ENCODE measurements at regions not wholly inside any gene's neighbourhood (a gene's known extent, or its start where the extent isn't known, plus 50 kb on each side); places are given as distances from the start of the nearest gene placed in this dataset.
A peak's percentile ranks its signal among the peaks of the same experiment; 100 is the strongest.
"Not testable (repeated sequence)": the region's sequence is repeated elsewhere in the genome, so short reads cannot be mapped to it uniquely, and the experiment has no call there.

GRCh38 chr11:22444076-22444475 lies 105.9 kb downstream of the SLC17A6 start:
- DNase-seq (ENCODE audit: low read depth in 2 of 2) = no peak

DNA sequence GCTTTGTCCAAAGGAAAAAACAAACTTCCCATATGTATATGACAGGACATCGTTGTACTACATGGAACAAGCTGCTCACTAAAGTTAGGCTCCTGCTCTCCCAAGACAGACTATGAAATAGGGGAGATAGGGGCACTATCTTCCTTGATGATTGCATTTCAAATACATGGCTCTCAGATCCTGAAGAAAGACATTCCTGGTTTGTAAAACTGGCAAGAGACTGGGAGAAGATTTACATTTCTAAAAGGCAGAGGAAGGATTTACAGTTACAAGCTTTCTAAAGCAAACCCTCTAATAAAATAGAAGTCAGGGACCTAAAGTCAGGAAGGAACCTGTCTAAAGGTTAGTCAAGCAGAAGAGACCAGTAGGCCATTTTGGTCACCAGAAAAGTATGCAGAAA lies 103.7 kb downstream of the SLC17A6 start:
- DNase-seq (ENCODE audit: low read depth in 2 of 2) = no peak

DNA sequence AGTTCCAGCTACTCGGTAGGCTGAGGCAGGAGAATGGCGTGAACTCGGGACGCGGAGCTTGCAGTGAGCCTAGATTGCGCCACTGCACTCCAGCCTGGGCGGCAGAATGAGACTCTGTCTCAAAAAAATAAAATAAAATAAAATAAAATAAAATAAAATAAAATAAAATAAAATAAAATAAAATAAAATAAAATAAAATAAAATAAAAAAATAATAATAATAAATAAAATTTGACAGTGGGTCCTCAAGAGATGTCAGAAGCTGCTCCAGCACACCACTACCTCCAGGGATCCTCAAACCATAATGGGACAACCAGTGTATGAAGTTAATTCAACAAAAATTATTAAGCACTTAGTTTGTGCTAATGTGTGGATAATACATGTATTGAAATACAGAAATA lies 97.4 kb downstream of the SLC17A6 start:
- DNase-seq (ENCODE audit: low read depth in 2 of 2) = not testable (repeated sequence)

- no peak for DNase-seq (ENCODE audit: low read depth in 2 of 2)
Observed at GRCh38 chr11:22433517-22433916, 95.3 kb downstream of the SLC17A6 start.

GRCh38 chr11:22433094-22433455 lies 94.9 kb downstream of the SLC17A6 start:
- no peak for DNase-seq (ENCODE audit: low read depth in 2 of 2)

DNA sequence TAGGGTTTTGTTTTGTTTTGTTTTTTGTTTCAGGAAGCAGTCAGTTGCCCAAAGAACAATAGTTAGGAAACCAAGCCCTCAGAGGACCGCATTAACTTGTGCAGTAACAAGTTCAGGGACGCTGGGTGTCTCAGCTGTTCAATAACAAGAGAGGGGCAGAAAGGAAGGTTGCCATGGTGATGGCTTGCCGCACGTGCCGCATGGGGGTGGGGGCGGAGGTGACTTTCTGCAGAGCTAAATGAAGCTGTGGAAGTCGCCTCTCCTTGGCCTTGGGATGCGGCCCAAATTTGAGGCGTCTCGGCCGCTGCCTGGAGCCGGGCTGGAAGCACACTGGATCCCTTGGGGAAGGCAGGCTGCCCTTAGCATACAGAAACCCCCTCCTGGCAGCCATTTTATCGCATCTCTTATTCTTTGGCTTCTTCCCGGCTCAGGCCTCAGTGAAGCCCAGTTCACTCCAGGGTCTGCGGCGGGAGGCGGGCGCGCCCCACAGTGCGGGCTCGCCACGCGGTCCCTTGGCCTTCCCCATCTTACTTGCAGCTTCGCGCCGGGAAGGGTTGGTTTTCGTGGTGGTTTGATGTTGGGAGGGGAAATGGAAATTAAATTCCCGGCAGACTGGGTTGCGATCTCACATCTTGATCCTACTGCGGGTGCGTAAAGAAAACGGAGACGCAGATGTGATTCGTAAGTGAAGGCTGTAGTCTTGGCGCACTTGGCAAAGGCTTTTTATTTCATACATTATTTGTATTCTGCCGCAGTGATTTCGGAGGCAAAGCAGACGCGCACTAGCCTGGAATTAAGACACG lies 94.3 kb downstream of the SLC17A6 start:
- peak in 1 of 2 donors; percentile 0 for DNase-seq (ENCODE audit: low read depth in 2 of 2)

DNA sequence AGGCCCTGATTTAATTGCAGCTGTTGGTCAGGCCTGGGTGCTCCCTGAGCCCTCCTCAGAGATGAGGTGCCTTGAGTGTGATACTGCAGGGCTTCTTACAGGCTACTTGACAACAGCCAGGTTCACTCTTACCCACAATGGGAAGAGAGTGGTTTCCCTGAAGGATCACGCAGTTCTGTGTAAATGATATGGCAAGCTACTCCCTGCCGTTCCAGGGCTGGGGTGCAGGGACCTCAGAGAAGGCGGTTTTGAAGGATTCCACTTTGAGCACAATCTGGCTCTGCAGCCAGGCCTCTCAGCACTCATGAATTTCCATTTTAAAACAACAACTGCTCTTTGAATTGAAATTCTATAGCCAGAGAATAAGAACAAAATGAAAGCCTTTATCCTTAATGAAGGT lies 92.9 kb downstream of the SLC17A6 start:
- no peak for DNase-seq (ENCODE audit: low read depth in 2 of 2)

- DNase-seq (ENCODE audit: low read depth in 2 of 2) = no peak
Observed at GRCh38 chr11:22430639-22431038, 92.5 kb downstream of the SLC17A6 start.

DNA sequence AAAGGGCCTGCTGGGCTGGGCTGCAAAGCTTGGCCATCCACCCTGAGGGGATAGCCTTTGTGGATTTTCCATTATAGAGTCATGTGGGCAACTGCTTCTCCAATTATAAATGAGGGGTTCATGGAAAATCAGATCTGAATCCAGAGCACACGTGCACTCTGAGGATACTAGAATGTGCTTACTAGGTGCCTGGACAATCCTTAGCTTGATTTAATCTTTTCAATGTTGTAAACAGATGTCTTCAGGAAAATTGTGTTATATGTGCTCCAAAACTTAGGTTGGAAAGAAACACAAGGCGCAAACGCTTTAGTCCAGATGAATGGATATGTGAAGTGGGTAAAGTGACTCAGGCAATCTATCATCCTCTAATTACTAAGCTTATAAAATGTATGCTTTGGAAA lies 92.0 kb downstream of the SLC17A6 start:
- no peak for DNase-seq (ENCODE audit: low read depth in 2 of 2)
